Loucy (cell line): ENCODE measurements at regions not wholly inside any gene's neighbourhood (a gene's known extent, or its start where the extent isn't known, plus 50 kb on each side); places are given as distances from the start of the nearest gene placed in this dataset.

ENCODE experiments used
- CTCF ChIP-seq: fragments of 200-600 bp; sonication (generic); conservative IDR thresholded peaks from 2 replicates; pipeline ENCODE4 v1.5.1; 2014; ENCODE audit warnings: mild to moderate bottlenecking, antibody characterized with exemption, low read length
- EZH2phosphoT487 ChIP-seq: fragments of 200-600 bp; IDR thresholded peaks from 2 replicates; pipeline ENCODE4 v1.6.1; 2018; ENCODE audit warnings: antibody characterized with exemption, mild to moderate bottlenecking, moderate library complexity, borderline replicate concordance

- TF ChIP-seq EZH2phosphoT487 (no peak), CTCF (no peak)
These were observed 214.8 kb upstream of the MOCS1 start for GRCh38 chr6:40148882-40149573.
